ENCODE measurements at regions not wholly inside any gene's neighbourhood (a gene's known extent, or its start where the extent isn't known, plus 50 kb on each side); places are given as distances from the start of the nearest gene placed in this dataset.

DNA sequence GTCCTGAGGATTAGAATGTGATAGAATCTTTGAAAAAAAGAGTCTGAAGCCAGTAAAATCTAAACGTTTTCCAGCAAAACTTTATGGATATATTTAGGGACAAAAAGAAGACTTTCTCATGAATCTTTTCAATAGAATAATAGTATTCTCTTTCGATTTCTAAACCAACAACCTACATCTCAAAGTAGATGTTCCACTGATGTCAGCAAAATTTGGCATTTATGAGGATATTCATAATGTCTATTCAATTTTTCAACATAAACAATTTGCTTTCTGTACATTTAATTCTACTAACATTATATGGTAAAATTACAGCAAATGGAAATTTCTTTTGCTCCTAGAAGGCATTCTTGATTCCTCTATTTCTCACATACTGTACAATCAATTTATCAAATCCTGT, 886.5 kb downstream of the CENPC start:
- DNase-seq: no peak

DNA sequence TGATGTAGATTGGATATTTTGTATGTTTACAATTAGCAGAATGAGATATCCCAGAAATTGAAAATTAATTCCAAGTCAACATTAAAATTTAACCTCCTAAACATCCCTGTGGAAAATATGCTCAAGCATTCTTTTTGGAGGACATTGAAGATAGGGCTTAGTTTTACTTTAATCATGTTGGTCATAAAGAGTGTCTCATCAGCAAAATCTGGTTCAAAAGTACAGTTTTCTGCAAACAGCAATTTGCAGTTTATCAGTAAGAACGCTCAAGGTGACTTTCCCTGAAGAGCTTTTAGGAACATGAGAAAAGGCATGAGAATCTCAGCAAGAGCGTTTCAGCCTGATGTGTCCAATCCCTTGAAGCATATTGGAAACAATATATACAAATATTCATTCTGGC, 889.8 kb downstream of the CENPC start:
- DNase-seq: no peak

DNA sequence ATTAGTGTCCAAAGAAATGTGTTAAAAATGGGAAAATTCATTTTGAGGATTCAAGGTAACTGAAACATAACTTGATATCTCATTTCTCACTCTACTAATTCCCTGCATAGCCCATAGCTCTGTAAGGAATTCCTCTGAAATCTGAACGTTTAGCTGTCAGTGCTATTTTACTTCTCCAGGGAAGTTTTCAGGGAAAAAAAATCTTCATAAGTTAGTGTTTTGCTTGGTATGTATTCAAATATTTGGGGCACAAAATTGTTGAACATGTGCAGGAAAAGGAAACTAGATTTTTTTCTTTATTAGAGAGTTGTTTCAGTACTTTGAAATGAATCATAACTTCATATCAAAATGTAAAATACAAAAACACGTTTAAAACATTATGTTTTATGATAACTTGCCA, 891.4 kb downstream of the CENPC start:
- no peak for DNase-seq

DNA sequence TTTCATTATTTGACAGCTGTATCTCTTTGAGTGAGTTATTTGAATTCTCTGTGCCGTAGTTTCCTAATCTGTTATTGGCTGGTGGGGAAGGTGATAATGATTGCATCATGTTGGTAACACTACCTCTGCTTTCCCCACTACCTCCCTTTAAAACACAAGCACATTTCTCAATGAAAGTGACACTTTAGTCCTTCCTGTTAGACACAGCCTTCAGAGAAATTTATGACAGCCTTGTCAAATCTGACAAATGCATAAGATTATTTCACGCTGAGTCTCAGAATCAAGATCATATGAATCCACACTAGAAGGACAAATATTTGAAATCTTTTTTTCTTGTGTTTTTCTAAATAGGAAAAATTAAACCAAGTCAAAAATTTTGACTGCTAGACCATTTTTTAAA, 896.1 kb downstream of the CENPC start:
- DNase-seq: no peak

DNA sequence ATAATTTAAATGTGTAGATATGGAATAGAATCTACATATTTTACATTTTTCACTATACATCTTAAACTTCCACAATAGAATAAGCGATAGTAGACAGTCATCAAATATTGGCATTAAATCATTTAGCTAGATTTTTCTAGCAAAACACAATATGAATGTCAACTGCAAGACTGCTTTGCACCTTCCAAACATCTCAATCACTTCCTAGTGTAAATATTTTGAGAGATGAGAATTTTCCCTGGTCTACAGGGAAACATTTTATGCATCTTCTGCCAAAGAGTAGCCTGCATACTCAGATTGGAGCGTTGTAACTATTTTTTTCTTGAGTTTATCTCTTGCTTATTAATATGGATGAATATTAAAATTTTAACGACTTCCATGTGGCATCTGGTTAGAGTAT, 897.4 kb downstream of the CENPC start:
- DNase-seq: no peak

DNA sequence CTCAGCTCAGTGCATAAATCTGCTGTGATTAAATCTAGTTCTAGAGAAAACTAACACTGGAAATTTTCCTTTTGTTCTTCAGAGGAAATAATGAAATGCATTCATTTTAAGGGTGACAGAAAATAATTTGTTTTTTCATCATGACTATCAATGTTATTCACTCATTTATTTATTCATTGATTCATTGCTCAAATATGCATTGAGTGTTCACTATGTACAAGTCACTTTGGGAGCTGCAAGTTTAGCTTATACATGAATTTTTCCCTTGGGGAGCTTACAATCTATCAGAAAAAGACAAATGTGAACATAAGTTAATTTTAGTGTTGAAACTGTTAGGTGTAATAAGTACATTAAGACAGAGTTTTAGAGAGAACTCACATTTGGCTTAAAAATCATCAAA, 897.8 kb downstream of the CENPC start:
- no peak for DNase-seq

DNA sequence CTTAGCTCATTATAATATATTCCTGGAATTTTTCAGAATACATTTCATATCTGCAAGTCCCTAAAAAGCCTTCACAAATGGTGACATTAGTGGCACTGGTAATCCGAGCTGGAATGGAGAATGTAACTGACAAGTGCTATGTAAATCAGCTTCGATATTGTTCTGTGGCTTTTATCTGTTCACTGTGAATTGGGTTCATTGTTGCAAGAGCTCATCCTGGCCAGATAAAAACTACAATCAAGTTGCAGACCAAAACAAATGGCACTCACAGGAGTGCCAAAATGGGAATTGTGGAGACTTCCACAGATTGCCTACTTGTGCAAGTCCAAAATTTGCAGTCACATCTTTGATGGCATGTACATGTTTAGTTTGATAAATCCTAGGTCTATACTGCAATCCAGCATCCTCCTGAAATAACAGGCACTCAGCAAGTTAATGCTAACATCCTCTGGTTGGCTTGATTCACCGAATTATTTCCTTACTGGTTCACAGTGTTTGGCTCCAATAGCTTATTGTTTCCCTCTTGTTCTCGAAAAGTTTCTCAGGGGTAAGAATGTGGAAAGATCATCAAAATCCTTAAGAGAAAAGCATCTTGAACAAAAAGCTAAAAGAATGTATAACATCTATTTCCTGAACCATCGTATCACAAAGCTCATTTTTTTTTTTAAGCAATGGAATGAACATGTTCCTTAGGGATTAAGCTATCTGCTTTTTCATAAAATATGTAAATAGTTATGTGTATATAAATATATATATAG, 904.9 kb downstream of the CENPC start:
- no peak for DNase-seq

DNA sequence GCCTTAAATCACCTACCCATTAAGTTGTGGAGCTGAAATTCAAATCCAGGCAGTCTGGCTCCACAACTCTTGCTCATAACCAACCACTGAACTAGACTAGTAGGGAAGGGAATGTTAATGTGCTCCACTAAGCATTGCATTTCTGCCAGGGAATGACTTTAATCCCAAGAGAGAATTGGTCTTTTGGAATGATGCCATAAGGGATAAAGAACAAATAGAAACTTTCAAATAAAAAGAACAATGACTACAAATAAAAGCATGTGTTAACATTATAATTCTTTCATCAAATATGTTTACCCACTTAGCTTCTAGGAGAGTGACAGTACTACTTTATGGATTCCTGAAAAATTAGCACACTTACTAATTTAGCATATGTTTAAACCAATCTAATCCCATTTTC, 905.9 kb downstream of the CENPC start:
- DNase-seq: no peak

DNA sequence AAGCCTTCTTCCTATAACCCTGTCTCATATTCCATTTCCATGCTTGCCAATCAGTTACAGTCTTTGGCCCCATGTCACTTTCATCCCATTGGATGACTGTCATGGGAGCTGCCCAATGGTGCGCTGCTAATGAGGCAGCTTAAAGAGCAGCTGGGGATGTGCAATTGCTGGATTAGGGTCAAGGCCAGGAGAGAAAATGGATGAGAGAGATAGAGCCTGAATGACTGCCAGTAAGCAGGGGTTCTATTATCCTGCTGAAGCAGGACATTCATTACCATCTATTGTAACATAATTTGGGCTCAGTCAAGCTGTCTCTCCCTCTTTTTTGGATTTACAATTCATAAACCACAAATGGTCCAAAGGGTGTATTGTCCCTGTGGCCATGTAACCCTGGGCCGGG, 909.0 kb downstream of the CENPC start:
- DNase-seq: no peak

DNA sequence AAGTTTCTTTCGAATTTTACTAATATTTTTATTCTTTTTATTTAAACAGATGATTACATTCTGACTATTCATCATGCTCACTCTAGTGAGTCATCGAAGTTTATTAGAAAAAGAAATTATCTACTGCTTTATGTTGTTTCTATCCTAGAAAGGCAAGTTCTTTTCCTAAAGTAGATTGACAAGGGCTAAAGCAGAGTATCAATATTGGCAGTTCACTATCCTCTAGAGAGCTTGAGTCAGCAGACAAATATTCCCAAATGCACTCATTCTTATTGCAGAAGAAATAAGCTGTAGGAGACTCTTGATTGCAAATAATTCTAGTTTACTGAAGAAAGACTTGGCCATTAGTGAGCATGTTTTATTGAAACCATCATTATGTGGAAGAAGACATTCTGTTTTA, 911.8 kb downstream of the CENPC start:
- no peak for DNase-seq

DNA sequence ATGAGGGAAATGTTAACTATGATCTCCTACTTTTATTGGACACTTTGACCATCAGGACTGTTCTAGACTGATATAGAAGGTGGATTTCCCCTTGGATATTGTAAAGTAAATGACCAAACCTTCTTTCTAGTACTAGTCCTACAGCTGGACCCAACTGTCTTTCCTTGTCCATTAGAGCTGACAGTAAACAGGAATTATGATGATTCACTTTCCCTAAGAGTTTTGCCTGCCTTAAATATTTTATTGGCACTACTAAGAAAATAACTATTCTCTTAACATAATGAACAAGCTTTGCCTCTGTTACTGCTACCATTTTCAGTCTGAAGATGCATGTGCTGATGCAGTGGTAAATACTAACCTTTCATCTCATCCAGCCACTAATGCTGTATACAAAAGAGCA, 915.4 kb downstream of the CENPC start:
- DNase-seq: no peak

DNA sequence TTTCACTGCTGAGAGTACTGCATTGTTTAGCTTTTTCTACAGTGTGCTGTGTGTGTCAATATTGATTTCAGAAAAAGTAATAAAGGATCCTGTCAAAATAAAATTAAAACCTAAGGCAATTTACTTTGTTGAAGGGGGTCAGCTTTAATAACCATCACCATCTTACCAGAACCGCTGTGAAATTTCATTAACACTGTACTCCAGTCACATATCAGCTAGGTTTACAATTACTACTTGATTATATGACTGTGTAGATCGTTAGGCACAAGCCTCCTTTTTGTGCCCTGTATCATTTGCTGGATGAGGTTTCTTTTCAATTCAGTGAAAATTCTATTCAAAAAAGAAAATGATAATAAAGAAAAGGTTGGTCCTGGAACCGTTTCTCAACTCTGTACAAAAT, 917.2 kb downstream of the CENPC start:
- DNase-seq: no peak

DNA sequence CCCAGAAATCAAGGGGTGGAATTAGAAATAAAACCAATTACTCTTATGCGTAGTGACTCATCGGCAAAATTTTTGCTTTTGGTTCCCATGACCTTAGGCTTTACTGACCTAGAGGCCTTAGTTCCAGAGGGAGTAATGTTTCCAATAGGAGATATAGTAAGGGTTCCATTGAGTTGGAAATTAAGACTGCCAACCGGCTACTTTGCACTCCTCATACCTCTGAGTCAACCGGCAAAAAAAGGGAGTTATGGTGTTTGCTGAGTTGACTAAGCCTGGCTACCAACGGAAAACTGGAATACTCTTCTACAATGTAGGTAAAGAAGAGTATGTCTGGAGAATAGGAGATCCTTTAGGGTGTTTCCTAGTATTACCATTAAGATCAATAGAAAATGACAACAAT, 919.8 kb downstream of the CENPC start:
- DNase-seq: no peak

DNA sequence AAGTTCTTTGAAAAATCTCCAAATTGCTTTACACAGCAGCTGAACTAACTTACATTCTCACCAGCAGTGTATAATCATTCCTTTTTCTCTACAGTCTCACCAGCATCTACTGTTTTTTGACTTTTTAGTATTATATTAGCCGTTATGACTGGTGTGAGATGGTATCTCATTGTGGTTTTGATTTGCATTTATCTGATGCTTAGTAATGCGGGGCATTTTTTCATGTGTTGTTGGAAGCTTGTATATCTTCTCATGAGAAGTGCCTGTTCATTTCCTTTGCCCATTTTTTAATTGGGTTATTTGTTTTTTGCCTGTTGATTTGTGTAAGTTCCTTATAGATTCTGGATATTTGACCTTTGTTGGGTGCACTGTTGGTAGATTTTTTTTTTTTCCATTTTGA, 931.7 kb downstream of the CENPC start:
- DNase-seq: no peak

DNA sequence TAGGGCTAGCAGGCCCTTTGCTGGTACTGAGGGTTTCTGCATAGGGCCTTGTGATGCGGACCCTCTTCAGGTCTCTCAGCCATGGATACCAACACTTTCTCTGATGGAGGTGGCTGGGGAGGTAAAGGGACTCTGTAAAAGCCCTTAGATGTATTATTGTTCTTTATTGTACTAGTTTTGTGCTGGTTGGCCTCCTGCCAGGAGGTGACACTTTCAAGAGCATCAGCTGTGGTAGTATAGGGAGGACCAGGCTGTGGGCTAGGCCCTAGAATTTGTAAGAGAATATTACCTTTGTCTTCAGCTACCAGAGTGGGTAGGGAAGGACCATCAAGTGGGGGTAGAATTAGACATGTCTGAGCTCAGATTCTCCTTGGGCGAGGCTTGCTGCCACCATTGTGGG, 936.3 kb downstream of the CENPC start:
- DNase-seq: no peak

DNA sequence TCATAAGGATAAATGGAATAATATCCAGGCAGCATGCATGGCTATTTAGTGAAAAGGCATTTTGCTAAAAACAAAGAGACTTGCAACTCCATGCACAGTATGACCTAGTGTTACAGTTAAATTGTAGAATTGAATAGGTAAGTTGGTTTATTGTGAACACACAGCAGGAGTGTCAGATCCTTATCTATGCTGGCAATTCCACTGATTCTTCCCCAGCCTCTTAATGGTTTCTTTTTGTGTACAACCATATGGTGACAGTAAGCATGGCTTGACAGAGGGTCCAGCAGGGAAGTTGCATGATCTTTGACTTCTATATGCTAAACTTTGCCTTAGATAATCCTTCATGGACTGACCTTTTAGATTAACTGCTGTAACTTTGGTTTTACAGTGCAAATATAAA, 936.6 kb upstream of the EPHA5 start:
- DNase-seq: no peak

DNA sequence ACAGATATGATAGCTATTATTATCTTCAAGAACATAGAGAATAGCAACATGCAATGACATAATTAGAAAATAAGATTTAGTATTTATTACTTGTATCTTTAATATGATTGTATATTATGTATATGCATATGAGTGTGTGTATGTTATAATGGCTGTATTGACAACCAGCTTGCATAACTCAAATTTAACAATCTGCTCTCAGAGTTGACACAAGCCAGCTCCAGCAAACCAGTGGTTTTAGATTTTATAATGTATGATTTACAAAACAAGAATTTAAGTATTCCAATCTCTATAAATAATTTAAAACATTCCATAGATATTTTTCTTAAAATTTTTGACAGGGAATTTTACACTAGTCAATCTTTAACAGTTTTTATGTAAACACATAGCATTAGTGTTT, 935.9 kb upstream of the EPHA5 start:
- no peak for DNase-seq

DNA sequence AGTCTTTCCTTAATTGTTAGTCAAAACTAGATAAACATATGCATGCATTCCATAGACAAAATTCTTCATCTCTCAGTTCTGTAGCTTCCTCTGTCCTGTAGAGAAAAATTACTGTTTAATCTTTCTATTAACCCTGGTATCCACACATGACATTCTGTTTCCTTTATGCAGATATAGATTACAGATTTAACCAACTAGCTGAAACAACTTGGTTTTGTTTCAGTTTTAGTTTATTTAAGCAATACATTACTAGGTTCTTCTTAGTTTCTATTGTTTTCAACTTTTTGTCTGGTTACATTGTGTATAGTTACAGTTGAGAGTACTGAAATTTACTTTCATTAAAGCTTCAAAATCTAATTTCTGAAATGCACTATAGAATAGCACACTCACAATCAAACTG, 933.9 kb upstream of the EPHA5 start:
- no peak for DNase-seq

DNA sequence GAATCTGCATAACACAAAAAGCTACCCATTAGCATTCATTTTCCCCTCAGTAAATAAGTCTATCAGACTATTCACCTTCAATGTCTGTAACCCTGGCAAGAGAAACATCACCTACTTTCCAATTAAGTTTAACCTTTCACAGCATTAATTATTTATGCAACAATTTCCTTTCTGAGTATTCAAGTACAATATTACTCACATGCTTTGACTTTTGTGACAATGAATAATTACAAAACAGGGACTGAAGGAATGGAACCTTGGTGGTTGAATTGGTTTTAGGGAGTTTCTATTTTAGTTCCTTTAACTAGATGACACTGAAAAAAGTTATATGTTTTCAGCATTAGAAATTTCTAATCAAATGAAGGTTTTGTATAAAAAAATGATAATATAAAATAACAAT, 932.3 kb upstream of the EPHA5 start:
- no peak for DNase-seq

DNA sequence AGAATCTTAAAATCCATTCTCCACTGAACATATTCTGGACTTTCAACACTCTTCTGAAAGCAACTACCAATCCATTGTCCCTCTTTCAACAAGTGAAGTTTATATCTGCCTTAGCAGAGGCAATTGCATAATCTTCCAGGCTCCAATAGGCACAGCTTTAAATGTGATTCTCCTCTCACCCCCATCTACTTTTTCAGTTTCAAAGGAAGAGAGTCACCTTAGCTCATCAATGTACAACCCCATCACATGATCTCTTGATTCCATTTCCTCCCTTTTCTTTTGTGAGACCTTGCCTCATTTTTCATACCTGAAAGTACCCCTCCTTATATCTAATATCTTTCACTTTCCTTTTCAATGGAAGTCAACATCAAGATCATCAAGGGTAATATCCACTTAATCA, 921.7 kb upstream of the EPHA5 start:
- DNase-seq: no peak

DNA sequence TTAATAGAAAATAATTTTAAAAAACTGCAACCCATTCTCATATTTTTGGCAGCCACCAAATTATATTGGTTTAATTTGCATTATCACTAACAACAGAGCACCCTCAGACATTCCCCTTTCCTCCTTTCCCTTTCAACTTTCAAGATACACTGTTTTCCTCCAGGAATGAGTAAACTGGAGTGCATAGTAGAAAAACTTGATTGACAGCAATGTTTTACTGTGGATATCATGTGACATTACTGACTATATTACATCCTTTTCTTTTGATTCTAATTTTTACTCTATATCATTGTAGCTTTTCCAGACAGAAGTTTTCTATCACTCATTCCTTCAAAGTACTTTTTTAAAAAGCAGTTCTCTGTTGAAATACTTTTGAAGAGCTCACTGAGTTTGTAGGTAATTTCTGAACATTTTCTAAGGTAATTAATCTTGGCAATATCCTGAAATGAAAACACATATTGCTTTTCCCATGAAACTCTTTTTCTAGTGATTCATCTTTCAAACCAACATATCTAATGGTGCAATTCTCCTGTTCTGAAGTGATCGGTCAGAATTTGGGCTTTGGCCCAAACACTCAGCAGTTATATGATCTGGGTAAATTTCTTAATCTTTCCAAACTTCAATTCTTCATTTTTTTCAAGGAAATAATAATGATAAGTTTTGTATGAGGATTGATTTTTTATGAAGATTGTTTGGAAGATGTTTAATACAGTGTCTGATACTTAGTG, 920.4 kb upstream of the EPHA5 start:
- DNase-seq: no peak

DNA sequence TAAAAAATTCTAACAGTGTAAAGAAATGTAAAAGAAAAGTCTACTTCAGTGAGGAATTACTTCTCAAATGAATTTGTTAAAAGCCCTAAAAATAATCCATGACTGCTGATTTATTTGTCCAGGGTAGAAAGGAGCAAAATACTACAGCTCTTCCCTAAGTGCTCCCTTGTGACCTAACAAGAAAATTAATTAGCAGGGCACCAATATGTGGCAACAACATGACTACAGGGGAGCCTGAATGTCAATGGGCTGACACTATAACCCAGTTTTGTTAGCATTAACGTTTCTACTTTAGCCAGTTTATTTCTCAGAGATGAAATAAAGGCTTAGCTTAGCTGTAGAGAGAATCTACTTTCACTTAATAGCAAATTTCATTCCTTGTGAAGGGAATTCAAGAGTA, 918.9 kb upstream of the EPHA5 start:
- DNase-seq: no peak

DNA sequence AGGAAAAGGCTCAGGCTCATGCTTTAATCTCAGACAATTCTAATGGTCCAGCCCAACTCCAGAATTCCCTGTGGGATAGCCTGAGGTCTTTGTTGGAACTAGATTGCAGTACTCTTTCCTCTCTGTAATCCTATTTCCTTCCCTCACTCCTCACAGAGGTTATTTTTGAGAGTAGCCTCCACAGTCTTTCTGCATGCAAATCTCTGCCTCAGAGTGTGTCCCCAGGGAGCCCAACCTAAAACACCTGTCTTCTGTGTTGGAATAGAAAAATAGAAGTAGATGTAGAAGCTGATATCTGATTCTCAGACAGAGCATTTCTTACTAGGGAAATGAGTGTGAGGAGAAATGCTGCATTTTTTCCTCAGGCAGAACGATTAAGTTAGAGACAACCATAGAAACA, 915.5 kb upstream of the EPHA5 start:
- DNase-seq: no peak

DNA sequence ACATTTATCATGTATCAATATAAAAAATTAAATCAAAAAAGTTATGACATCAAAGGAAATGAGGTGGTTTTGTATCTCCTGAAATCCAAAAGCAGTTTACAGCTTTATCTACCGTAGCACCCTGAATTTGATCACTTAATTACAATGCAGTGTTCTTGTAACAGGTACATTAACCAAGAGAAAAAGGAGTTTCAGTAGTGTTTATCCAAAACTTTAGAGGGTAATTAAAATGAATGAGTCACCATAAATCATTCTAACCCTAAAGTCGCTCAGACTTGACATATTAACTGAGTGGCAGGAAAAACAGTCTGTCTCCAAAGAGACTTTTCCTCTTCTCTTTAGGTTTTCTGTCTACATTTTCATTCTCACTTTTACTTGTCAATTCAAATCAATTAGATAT, 907.6 kb upstream of the EPHA5 start:
- DNase-seq: no peak

Measured in hematopoietic multipotent progenitor cell treated with erythropoietin and hydrocortisone succinate and interleukin-3 and kit ligand, for 4 days (in vitro differentiated cells).